ENCODE measurements at regions not wholly inside any gene's neighbourhood (a gene's known extent, or its start where the extent isn't known, plus 50 kb on each side); places are given as distances from the start of the nearest gene placed in this dataset.

- Histone ChIP-seq H3K9me3 (ENCODE audit: insufficient read depth, low read length) (no peaks in the 10 kb centered on the region), H3K4me1 (ENCODE audit: insufficient read depth, insufficient read length) (no peaks in the 10 kb centered on the region), H3K27me3 (ENCODE audit: insufficient read depth, insufficient read length) (no peaks in the 10 kb centered on the region), H3K36me3 (ENCODE audit: insufficient read depth, insufficient read length, low read length) (no peaks in the 10 kb centered on the region), H3K4me3 (ENCODE audit: insufficient read length, low read depth) (no peak overlapping the region), H3K9ac (ENCODE audit: insufficient read length, low read depth) (no peak overlapping the region)
- TF ChIP-seq ZNF274 (IDR thresholded peaks at IDR 0.05; ENCODE audit: low read depth, low read length) (no peak), SUZ12 (IDR thresholded peaks at IDR 0.05; ENCODE audit: extremely low read depth, insufficient read depth, insufficient read length) (no peak), YY1 (IDR thresholded peaks at IDR 0.05; ENCODE audit: insufficient read depth, insufficient read length) (no peak)
- no peak for DNase-seq (ENCODE audit: low read depth, low spot score)
Measured at GRCh38 chr13:97562962-97563361, 129.0 kb downstream of the RAP2A start.

- TF ChIP-seq YY1 (IDR thresholded peaks at IDR 0.05; ENCODE audit: insufficient read depth, insufficient read length) (no peak), ZNF274 (IDR thresholded peaks at IDR 0.05; ENCODE audit: low read depth, low read length) (no peak), SUZ12 (IDR thresholded peaks at IDR 0.05; ENCODE audit: extremely low read depth, insufficient read depth, insufficient read length) (no peak)
- Histone ChIP-seq H3K9me3 (ENCODE audit: insufficient read depth, low read length) (no peaks in the 10 kb centered on the region), H3K36me3 (ENCODE audit: insufficient read depth, insufficient read length, low read length) (no peaks in the 10 kb centered on the region), H3K4me1 (ENCODE audit: insufficient read depth, insufficient read length) (no peaks in the 10 kb centered on the region), H3K9ac (ENCODE audit: insufficient read length, low read depth) (no peak overlapping the region), H3K27me3 (ENCODE audit: insufficient read depth, insufficient read length) (no peaks in the 10 kb centered on the region), H3K4me3 (ENCODE audit: insufficient read length, low read depth) (no peak overlapping the region)
- no peak for DNase-seq (ENCODE audit: low read depth, low spot score)
Measured at GRCh38 chr13:97564956-97565355, 131.0 kb downstream of the RAP2A start.

- H3K36me3 ChIP-seq (ENCODE audit: insufficient read depth, insufficient read length, low read length) = no peaks in the 10 kb centered on the region
- no peaks in the 10 kb centered on the region for H3K27me3 ChIP-seq (ENCODE audit: insufficient read depth, insufficient read length)
- no peak for DNase-seq (ENCODE audit: low read depth, low spot score)
- no peak overlapping the region for H3K9ac ChIP-seq (ENCODE audit: insufficient read length, low read depth)
- no peaks in the 10 kb centered on the region for H3K9me3 ChIP-seq (ENCODE audit: insufficient read depth, low read length)
- no peak for TF ChIP-seq ZNF274 (IDR thresholded peaks at IDR 0.05; ENCODE audit: low read depth, low read length)
- H3K4me3 ChIP-seq (ENCODE audit: insufficient read length, low read depth) = no peak overlapping the region
- H3K4me1 ChIP-seq (ENCODE audit: insufficient read depth, insufficient read length) = no peaks in the 10 kb centered on the region
Measured at GRCh38 chr13:97565906-97566305, 131.9 kb downstream of the RAP2A start.

- no peaks in the 10 kb centered on the region for H3K9me3 ChIP-seq (ENCODE audit: insufficient read depth, low read length)
- DNase-seq (ENCODE audit: low read depth, low spot score) = no peak
Measured at GRCh38 chr13:97566907-97567306, 132.9 kb downstream of the RAP2A start.

GRCh38 chr13:97567510-97568243 lies 133.7 kb downstream of the RAP2A start:
- H3K27me3 ChIP-seq (ENCODE audit: insufficient read depth, insufficient read length) = no peaks in the 10 kb centered on the region
- TF ChIP-seq ZNF274 (IDR thresholded peaks at IDR 0.05; ENCODE audit: low read depth, low read length) (no peak), YY1 (IDR thresholded peaks at IDR 0.05; ENCODE audit: insufficient read depth, insufficient read length) (no peak), SUZ12 (IDR thresholded peaks at IDR 0.05; ENCODE audit: extremely low read depth, insufficient read depth, insufficient read length) (no peak)
- no peaks in the 10 kb centered on the region for H3K9me3 ChIP-seq (ENCODE audit: insufficient read depth, low read length)
- H3K4me1 ChIP-seq (ENCODE audit: insufficient read depth, insufficient read length) = no peaks in the 10 kb centered on the region
- no peaks in the 10 kb centered on the region for H3K36me3 ChIP-seq (ENCODE audit: insufficient read depth, insufficient read length, low read length)
- no peak overlapping the region for H3K4me3 ChIP-seq (ENCODE audit: insufficient read length, low read depth)
- DNase-seq (ENCODE audit: low read depth, low spot score) = no peak
- no peak overlapping the region for H3K9ac ChIP-seq (ENCODE audit: insufficient read length, low read depth)

More at GRCh38 chr13:97566907-97567306, 132.9 kb downstream of the RAP2A start:
- H3K36me3 ChIP-seq (ENCODE audit: insufficient read depth, insufficient read length, low read length) = no peaks in the 10 kb centered on the region
- TF ChIP-seq ZNF274 (IDR thresholded peaks at IDR 0.05; ENCODE audit: low read depth, low read length) = no peak
- TF ChIP-seq SUZ12 (IDR thresholded peaks at IDR 0.05; ENCODE audit: extremely low read depth, insufficient read depth, insufficient read length) = no peak
- no peak for TF ChIP-seq YY1 (IDR thresholded peaks at IDR 0.05; ENCODE audit: insufficient read depth, insufficient read length)
- no peaks in the 10 kb centered on the region for H3K27me3 ChIP-seq (ENCODE audit: insufficient read depth, insufficient read length)
- no peak overlapping the region for H3K4me3 ChIP-seq (ENCODE audit: insufficient read length, low read depth)
- H3K9ac ChIP-seq (ENCODE audit: insufficient read length, low read depth) = no peak overlapping the region
- H3K4me1 ChIP-seq (ENCODE audit: insufficient read depth, insufficient read length) = no peaks in the 10 kb centered on the region

- H3K36me3 ChIP-seq (ENCODE audit: insufficient read depth, insufficient read length, low read length) = no peaks in the 10 kb centered on the region
- TF ChIP-seq YY1 (IDR thresholded peaks at IDR 0.05; ENCODE audit: insufficient read depth, insufficient read length) = no peak
- TF ChIP-seq ZNF274 (IDR thresholded peaks at IDR 0.05; ENCODE audit: low read depth, low read length) = no peak
- no peak overlapping the region for H3K4me3 ChIP-seq (ENCODE audit: insufficient read length, low read depth)
- no peaks in the 10 kb centered on the region for H3K27me3 ChIP-seq (ENCODE audit: insufficient read depth, insufficient read length)
- H3K9me3 ChIP-seq (ENCODE audit: insufficient read depth, low read length) = no peaks in the 10 kb centered on the region
- H3K4me1 ChIP-seq (ENCODE audit: insufficient read depth, insufficient read length) = no peaks in the 10 kb centered on the region
- H3K9ac ChIP-seq (ENCODE audit: insufficient read length, low read depth) = no peak overlapping the region
- DNase-seq (ENCODE audit: low read depth, low spot score) = no peak
Measured at GRCh38 chr13:97568850-97569249, 134.9 kb downstream of the RAP2A start.

GRCh38 chr13:97569841-97570240 lies 135.9 kb downstream of the RAP2A start:
- DNase-seq (ENCODE audit: low read depth, low spot score) = no peak
- no peaks in the 10 kb centered on the region for H3K36me3 ChIP-seq (ENCODE audit: insufficient read depth, insufficient read length, low read length)
- no peak overlapping the region for H3K9ac ChIP-seq (ENCODE audit: insufficient read length, low read depth)
- no peak for TF ChIP-seq YY1 (IDR thresholded peaks at IDR 0.05; ENCODE audit: insufficient read depth, insufficient read length)
- H3K4me1 ChIP-seq (ENCODE audit: insufficient read depth, insufficient read length) = no peaks in the 10 kb centered on the region
- H3K4me3 ChIP-seq (ENCODE audit: insufficient read length, low read depth) = no peak overlapping the region
- H3K9me3 ChIP-seq (ENCODE audit: insufficient read depth, low read length) = no peaks in the 10 kb centered on the region
- no peaks in the 10 kb centered on the region for H3K27me3 ChIP-seq (ENCODE audit: insufficient read depth, insufficient read length)

Measured in NT2/D1 (cell line).